H9 (cell line): ENCODE measurements at regions not wholly inside any gene's neighbourhood (a gene's known extent, or its start where the extent isn't known, plus 50 kb on each side); places are given as distances from the start of the nearest gene placed in this dataset.

Experiments used
- DNase-seq: peaks from one replicate; pipeline ENCODE4 v3.0.0-alpha.2; 2017
- H2AFZ ChIP-seq: one replicate; pipeline ENCODE4 v1.6.1; 2013; ENCODE audit warnings: mild to moderate bottlenecking, low read length, control low read depth, moderate library complexity
- H2AK5ac ChIP-seq: 2 replicates; pipeline ENCODE4 v1.6.1; 2013; ENCODE audit warnings: low read length, control low read depth, mixed read lengths; ENCODE audit not compliant: insufficient read length
- H2BK120ac ChIP-seq: one replicate; pipeline ENCODE4 v1.6.1; 2013; ENCODE audit warnings: low read depth, mild to moderate bottlenecking, low read length, control low read depth, inconsistent platforms; ENCODE audit not compliant: poor library complexity, severe bottlenecking
- H2BK12ac ChIP-seq: 2 replicates; pipeline ENCODE4 v1.6.1; 2013; ENCODE audit warnings: low read length, control low read depth, mixed read lengths, low read depth; ENCODE audit not compliant: insufficient read length
- H2BK15ac ChIP-seq: 2 replicates; pipeline ENCODE4 v1.6.1; 2013; ENCODE audit warnings: low read depth, low read length, control low read depth
- H2BK20ac ChIP-seq: one replicate; pipeline ENCODE4 v1.6.1; 2013; ENCODE audit warnings: low read depth, mild to moderate bottlenecking, low read length, control low read depth, inconsistent platforms; ENCODE audit not compliant: poor library complexity, severe bottlenecking
- H2BK5ac ChIP-seq: 2 replicates; pipeline ENCODE4 v1.6.1; 2013; ENCODE audit warnings: low read length, control low read depth, mixed read lengths; ENCODE audit not compliant: insufficient read length
- H3K14ac ChIP-seq: 2 replicates; pipeline ENCODE4 v1.6.1; 2013; ENCODE audit warnings: low read length, control low read depth; ENCODE audit not compliant: insufficient read depth
- H3K18ac ChIP-seq: 2 replicates; pipeline ENCODE4 v1.6.1; 2013; ENCODE audit warnings: low read depth, mild to moderate bottlenecking, mixed read lengths, low read length, control low read depth; ENCODE audit not compliant: insufficient read length
- H3K23ac ChIP-seq: 2 replicates; pipeline ENCODE4 v1.6.1; 2013; ENCODE audit warnings: low read length, control low read depth, mixed read lengths, low read depth; ENCODE audit not compliant: insufficient read length
- H3K23me2 ChIP-seq: 2 replicates; pipeline ENCODE4 v1.6.1; 2013; ENCODE audit warnings: low read depth, mild to moderate bottlenecking, mixed read lengths, low read length, control low read depth; ENCODE audit not compliant: insufficient read length, poor library complexity, severe bottlenecking
- H3K27ac ChIP-seq: 2 replicates; pipeline ENCODE4 v1.5.1; 2013; ENCODE audit warnings: low read length, control low read depth, mixed read lengths, low read depth; ENCODE audit not compliant: insufficient read length
- H3K27me3 ChIP-seq: 2 replicates; pipeline ENCODE4 v1.6.1; 2013; ENCODE audit warnings: low read length, control low read depth, inconsistent platforms; ENCODE audit not compliant: insufficient read depth
- H3K4ac ChIP-seq: 2 replicates; pipeline ENCODE4 v1.6.1; 2013; ENCODE audit warnings: low read depth, mild to moderate bottlenecking, control low read depth, inconsistent platforms, low read length, moderate library complexity
- H3K4me1 ChIP-seq: 2 replicates; pipeline ENCODE4 v1.6.1; 2013; ENCODE audit warnings: low read length, control low read depth, inconsistent platforms; ENCODE audit not compliant: insufficient read depth
- H3K4me2 ChIP-seq: 2 replicates; pipeline ENCODE4 v1.6.1; 2013; ENCODE audit warnings: low read length, control low read depth, mixed read lengths; ENCODE audit not compliant: insufficient read length, insufficient read depth
- H3K56ac ChIP-seq: 2 replicates; pipeline ENCODE4 v1.6.1; 2013; ENCODE audit warnings: low read depth, mild to moderate bottlenecking, mixed read lengths, low read length, control low read depth; ENCODE audit not compliant: insufficient read length
- H3K79me1 ChIP-seq: 2 replicates; pipeline ENCODE4 v1.6.1; 2013; ENCODE audit warnings: low read depth, mild to moderate bottlenecking, moderate library complexity, low read length, control low read depth, inconsistent platforms; ENCODE audit not compliant: insufficient read depth, poor library complexity, severe bottlenecking
- H3K79me2 ChIP-seq: 2 replicates; pipeline ENCODE4 v1.6.1; 2013; ENCODE audit warnings: low read length, control low read depth, inconsistent platforms; ENCODE audit not compliant: insufficient read depth
- H3K9ac ChIP-seq: 2 replicates; pipeline ENCODE4 v1.6.1; 2013; ENCODE audit warnings: low read length, control low read depth, mixed read lengths; ENCODE audit not compliant: insufficient read length; ENCODE audit errors: extremely low read depth
- H3K9me3 ChIP-seq: one replicate; pipeline ENCODE4 v1.6.1; 2013; ENCODE audit warnings: low read depth, low read length, inconsistent platforms; ENCODE audit not compliant: control insufficient read depth
- H3T11ph ChIP-seq: one replicate; pipeline ENCODE4 v1.6.1; 2013; ENCODE audit warnings: mild to moderate bottlenecking, low read length, control low read depth, inconsistent platforms
- H4K20me1 ChIP-seq: one replicate; pipeline ENCODE4 v1.6.1; 2013; ENCODE audit not compliant: control insufficient read depth, insufficient read length, insufficient read depth
- H4K5ac ChIP-seq: 2 replicates; pipeline ENCODE4 v1.6.1; 2013; ENCODE audit warnings: low read depth, mild to moderate bottlenecking, mixed read lengths, low read length, control low read depth; ENCODE audit not compliant: insufficient read length
- H4K8ac ChIP-seq: replicated peaks from 2 replicates; pipeline ENCODE4 v1.6.1; 2013; ENCODE audit warnings: low read length, control low read depth, mixed read lengths, low read depth; ENCODE audit not compliant: insufficient read length
- H4K91ac ChIP-seq: 2 replicates; pipeline ENCODE4 v1.6.1; 2013; ENCODE audit warnings: low read depth, mild to moderate bottlenecking, moderate library complexity, mixed read lengths, low read length, control low read depth; ENCODE audit not compliant: insufficient read length
- H3K27ac Mint-ChIP-seq, 3 experiments: 2 replicates in 2 of 3; 3 replicates in 1 of 3; pipeline ENCODE4 v1.8.0; 2020 to 2021; ENCODE audit warnings: mixed read lengths in 3 of 3, mild to moderate bottlenecking in 1 of 3, moderate library complexity in 1 of 3
- H3K27me3 Mint-ChIP-seq: 2 replicates; pipeline ENCODE4 v1.8.0; 2021; ENCODE audit warnings: low read depth, mild to moderate bottlenecking, moderate library complexity, mixed read lengths
- H3K36me3 Mint-ChIP-seq, 3 experiments: 2 replicates in 2 of 3; 3 replicates in 1 of 3; pipeline ENCODE4 v1.8.0; 2020 to 2021; ENCODE audit warnings: low read depth in 3 of 3, mixed read lengths in 3 of 3; ENCODE audit not compliant: insufficient read depth in 1 of 3
- H3K4me1 Mint-ChIP-seq, 2 experiments: 2 replicates each; pipeline ENCODE4 v1.8.0; 2020; ENCODE audit warnings: mixed read lengths in 2 of 2
- H3K4me3 Mint-ChIP-seq, 2 experiments: 2 replicates in 1 of 2; 3 replicates in 1 of 2; pipeline ENCODE4 v1.8.0; 2020 to 2021; ENCODE audit warnings: mild to moderate bottlenecking in 2 of 2, mixed read lengths in 2 of 2, moderate library complexity in 1 of 2
- H3K9me3 Mint-ChIP-seq, 2 experiments: 2 replicates in 1 of 2; 3 replicates in 1 of 2; pipeline ENCODE4 v1.8.0; 2020; ENCODE audit warnings: mild to moderate bottlenecking in 2 of 2, mixed read lengths in 2 of 2, moderate library complexity in 1 of 2
- CTCF ChIP-seq: fragments of 200-600 bp; sonication (generic); conservative IDR thresholded peaks from 3 replicates; pipeline ENCODE4 v1.8.0; 2021; ENCODE audit warnings: antibody characterized with exemption, mild to moderate bottlenecking
- WGBS: extraction: QIAGEN DNeasy Blood & Tissue Kit; methylation state at CpG from one replicate; pipeline ENCODE4 v1.1.7; 2013; ENCODE audit warnings: missing lambda C conversion rate, low lambda C conversion rate, mixed read lengths; ENCODE audit not compliant: insufficient read length; ENCODE audit errors: extremely low coverage; 5-methylcytosine and 5-hydroxymethylcytosine counted together

GRCh38 chr16:52708476-52708875, 161.5 kb upstream of the TOX3 start:
- H2AK5ac ChIP-seq, result no peak overlapping the region
- H3K27ac Mint-ChIP-seq, result peak overlapping the region in 1 of 3 experiments; percentile 23; a peak in 1 of 7 replicates

More at GRCh38 chr16:52708476-52708875, 161.5 kb upstream of the TOX3 start:
- Mint-ChIP-seq H3K4me3 (no peak overlapping the region), H3K27me3 (no peaks in the 10 kb centered on the region), H3K4me1 (peaks cover 12 to 14% of the 10 kb centered on the region in 2 experiments), H3K9me3 (no peaks in the 10 kb centered on the region; a peak in 2 of 5 replicates), H3K36me3 (peaks cover 0 to 2% (median 0%) of the 10 kb centered on the region in 3 experiments; a peak in 2 of 7 replicates)
- H3K9me3 ChIP-seq, result no peaks in the 10 kb centered on the region
- H2BK5ac ChIP-seq, result no peak overlapping the region
- H3K27me3 ChIP-seq, result no peaks in the 10 kb centered on the region
- no peak overlapping the region for H4K5ac ChIP-seq
- no peak overlapping the region for H3K27ac ChIP-seq
- H2BK12ac ChIP-seq, result peak overlapping the region; percentile 78
- no peak overlapping the region for H3K4ac ChIP-seq
- H3K14ac ChIP-seq, result peak overlapping the region; percentile 63; the same call in 1 of the 2 replicates
- H3K56ac ChIP-seq, result no peak overlapping the region
- no peak overlapping the region for H2BK20ac ChIP-seq
- H4K8ac ChIP-seq, result no peak overlapping the region
- H3K4me1 ChIP-seq, result no peaks in the 10 kb centered on the region
- TF ChIP-seq CTCF, result no peak
- H2AFZ ChIP-seq, result no peak overlapping the region
- no peak overlapping the region for H3K9ac ChIP-seq
- H3K4me2 ChIP-seq, result no peak overlapping the region
- no peaks in the 10 kb centered on the region for H3K79me2 ChIP-seq
- H3K18ac ChIP-seq, result no peak overlapping the region
- H3K23ac ChIP-seq, result no peak overlapping the region
- no peak overlapping the region for H3T11ph ChIP-seq
- H4K91ac ChIP-seq, result no peak overlapping the region
- no CpG with 5 or more reads among the region's 2 CpGs for WGBS
- H4K20me1 ChIP-seq, result no peaks in the 10 kb centered on the region
- no peaks in the 10 kb centered on the region for H3K79me1 ChIP-seq
- H3K23me2 ChIP-seq, result no peaks in the 10 kb centered on the region
- no peak overlapping the region for H2BK15ac ChIP-seq
- no peak overlapping the region for H2BK120ac ChIP-seq
- DNase-seq, result no peak
